GM19452 (cell line): ENCODE measurements at regions not wholly inside any gene's neighbourhood (a gene's known extent, or its start where the extent isn't known, plus 50 kb on each side); places are given as distances from the start of the nearest gene placed in this dataset.

Experiments used
- ATAC-seq: cut with Tn5 transposase; IDR thresholded peaks from one replicate; pipeline ENCODE4 v1.9.1; 2021; ENCODE audit not compliant: unreplicated experiment

- ATAC-seq: no peak
Measured at GRCh38 chr18:56139792-56140254, 498.6 kb downstream of the TXNL1 start.

GRCh38 chr18:56139372-56139771 lies 499.0 kb downstream of the TXNL1 start:
- no peak for ATAC-seq

GRCh38 chr18:56136105-56136504 lies 502.3 kb downstream of the TXNL1 start:
- no peak for ATAC-seq

GRCh38 chr18:56130481-56130880 lies 507.9 kb downstream of the TXNL1 start:
- no peak for ATAC-seq

GRCh38 chr18:56128153-56128791 lies 510.1 kb downstream of the TXNL1 start:
- ATAC-seq: no peak

GRCh38 chr18:56127322-56128099 lies 510.9 kb downstream of the TXNL1 start:
- no peak for ATAC-seq

GRCh38 chr18:56124186-56124585 lies 514.2 kb downstream of the TXNL1 start:
- ATAC-seq: no peak

- ATAC-seq: no peak
Measured at GRCh38 chr18:56121669-56122068, 516.7 kb downstream of the TXNL1 start.

- ATAC-seq: no peak
Measured at GRCh38 chr18:56120782-56121181, 517.6 kb downstream of the TXNL1 start.

GRCh38 chr18:56119681-56120080 lies 518.7 kb downstream of the TXNL1 start:
- no peak for ATAC-seq

GRCh38 chr18:56118422-56118821 lies 520.0 kb downstream of the TXNL1 start:
- ATAC-seq: no peak

- ATAC-seq: no peak
Measured at GRCh38 chr18:56115071-56116015, 523.0 kb downstream of the TXNL1 start.

- no peak for ATAC-seq
Measured at GRCh38 chr18:56112984-56113383, 525.0 kb upstream of the TCF4 start.

GRCh38 chr18:56112013-56112749 lies 524.2 kb upstream of the TCF4 start:
- ATAC-seq: peak; percentile 97

GRCh38 chr18:56109757-56110156 lies 521.8 kb upstream of the TCF4 start:
- ATAC-seq: no peak

- no peak for ATAC-seq
Measured at GRCh38 chr18:56108478-56109367, 520.7 kb upstream of the TCF4 start.

- no peak for ATAC-seq
Measured at GRCh38 chr18:56107821-56108477, 520.0 kb upstream of the TCF4 start.

- ATAC-seq: no peak
Measured at GRCh38 chr18:56100090-56100722, 512.2 kb upstream of the TCF4 start.

- no peak for ATAC-seq
Measured at GRCh38 chr18:56097621-56098020, 509.6 kb upstream of the TCF4 start.
